GDM1 (cell line): ENCODE measurements at regions not wholly inside any gene's neighbourhood (a gene's known extent, or its start where the extent isn't known, plus 50 kb on each side); places are given as distances from the start of the nearest gene placed in this dataset.

Source experiments
- DNase-seq: peaks from one replicate; lab custom pipeline; 2025; lab: John Stamatoyannopoulos, UW

- no peak for DNase-seq
Observed at GRCh38 chr3:13266005-13266404, 154.1 kb downstream of the NUP210 start.

GRCh38 chr3:13265507-13265906 is 154.6 kb downstream of the NUP210 start:
- no peak for DNase-seq

- DNase-seq: no peak
Observed at GRCh38 chr3:13265016-13265415, 155.1 kb downstream of the NUP210 start.

GRCh38 chr3:13264468-13264795 is 155.7 kb downstream of the NUP210 start:
- no peak for DNase-seq

GRCh38 chr3:13263770-13264467 is 156.2 kb downstream of the NUP210 start:
- no peak for DNase-seq

GRCh38 chr3:13262493-13263211 is 157.5 kb downstream of the NUP210 start:
- no peak for DNase-seq

- no peak for DNase-seq
Observed at GRCh38 chr3:13261892-13262291, 158.2 kb downstream of the NUP210 start.

- no peak for DNase-seq
Observed at GRCh38 chr3:13261104-13261830, 158.9 kb downstream of the NUP210 start.

- no peak for DNase-seq
Observed at GRCh38 chr3:13260259-13261103, 159.6 kb downstream of the NUP210 start.

GRCh38 chr3:13259831-13260230 is 160.3 kb downstream of the NUP210 start:
- DNase-seq: no peak

GRCh38 chr3:13258986-13259514 is 161.1 kb downstream of the NUP210 start:
- no peak for DNase-seq

- DNase-seq: no peak
Observed at GRCh38 chr3:13258280-13258679, 161.8 kb downstream of the NUP210 start.

GRCh38 chr3:13257666-13258065 is 162.5 kb downstream of the NUP210 start:
- no peak for DNase-seq

- DNase-seq: no peak
Observed at GRCh38 chr3:13256845-13257244, 163.3 kb downstream of the NUP210 start.

GRCh38 chr3:13254028-13254951 is 165.8 kb downstream of the NUP210 start:
- DNase-seq: no peak

GRCh38 chr3:13253208-13253937 is 166.7 kb downstream of the NUP210 start:
- DNase-seq: no peak

- DNase-seq: no peak
Observed at GRCh38 chr3:13252207-13252606, 167.9 kb downstream of the NUP210 start.

GRCh38 chr3:13251166-13251903 is 168.8 kb downstream of the NUP210 start:
- DNase-seq: no peak

GRCh38 chr3:13249664-13250390 is 170.3 kb downstream of the NUP210 start:
- no peak for DNase-seq
